GM20431 (cell line): ENCODE measurements at regions not wholly inside any gene's neighbourhood (a gene's known extent, or its start where the extent isn't known, plus 50 kb on each side); places are given as distances from the start of the nearest gene placed in this dataset.
"Not testable (repeated sequence)": the region's sequence is repeated elsewhere in the genome, so short reads cannot be mapped to it uniquely, and the experiment has no call there.

ENCODE experiments used
- in situ Hi-C: fragments of 300-500 bp; cut with MseI, MboI; formaldehyde crosslinking; loops from one replicate; pipeline ENCODE4 v1.15.0; 2020; ENCODE audit warnings: low sequenced_read_pairs; ENCODE audit not compliant: unreplicated experiment

DNA sequence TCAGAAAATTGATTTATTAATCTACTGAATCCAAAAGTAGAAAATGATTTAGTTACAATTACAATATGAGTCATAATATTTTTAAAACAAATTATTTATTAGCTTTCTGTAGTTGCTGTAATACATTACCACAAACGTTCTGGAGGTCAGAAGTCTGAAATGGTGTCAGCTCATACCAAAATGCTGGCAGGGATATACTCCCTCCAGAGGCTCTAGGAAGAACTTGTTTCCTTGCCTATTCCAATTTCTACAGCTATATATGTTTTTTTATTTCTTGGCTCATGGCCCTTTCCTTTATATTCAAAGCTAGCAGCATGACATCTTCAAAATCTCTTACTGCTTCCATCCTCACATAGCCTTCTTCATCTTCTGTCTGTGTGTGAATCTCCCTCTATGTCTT lies 667.9 kb upstream of the ITGA1 start:
- in situ Hi-C loops = no loop called here

- in situ Hi-C loops = no loop called here
These were observed 655.7 kb upstream of the ITGA1 start for GRCh38 chr5:52132053-52132452.

- in situ Hi-C loops = no loop called here
These were observed 653.6 kb upstream of the ITGA1 start for GRCh38 chr5:52134013-52134650.

- in situ Hi-C loops = no loop called here
These were observed 647.7 kb upstream of the ITGA1 start for GRCh38 chr5:52139888-52140615.

GRCh38 chr5:52148679-52149078 lies 639.0 kb upstream of the ITGA1 start:
- in situ Hi-C loops = no loop called here

- in situ Hi-C loops = no loop called here
These were observed 637.2 kb upstream of the ITGA1 start for GRCh38 chr5:52150501-52150900.

- in situ Hi-C loops = not testable (repeated sequence)
These were observed 630.9 kb upstream of the ITGA1 start for GRCh38 chr5:52156809-52157208.

DNA sequence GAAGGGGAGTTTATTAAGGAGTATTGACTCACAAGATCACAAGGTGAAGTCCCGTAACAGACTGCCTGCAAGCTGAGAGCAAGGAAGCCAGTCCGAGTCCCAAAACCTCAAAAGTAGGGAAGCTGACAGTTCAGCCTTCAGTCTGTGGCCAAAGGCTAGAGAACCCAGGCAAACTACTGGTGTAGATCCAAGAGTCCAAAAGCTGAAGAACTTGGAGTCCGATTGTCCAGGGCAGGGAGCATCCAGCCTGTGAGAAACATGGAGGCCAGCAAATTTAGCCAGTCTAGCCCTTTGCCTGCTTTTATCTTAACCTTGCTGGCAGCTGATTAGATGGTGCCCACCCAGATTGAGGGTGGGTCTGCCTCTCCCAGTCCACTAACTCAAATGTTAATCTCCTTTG lies 621.9 kb upstream of the ITGA1 start:
- in situ Hi-C loops = not testable (repeated sequence)

DNA sequence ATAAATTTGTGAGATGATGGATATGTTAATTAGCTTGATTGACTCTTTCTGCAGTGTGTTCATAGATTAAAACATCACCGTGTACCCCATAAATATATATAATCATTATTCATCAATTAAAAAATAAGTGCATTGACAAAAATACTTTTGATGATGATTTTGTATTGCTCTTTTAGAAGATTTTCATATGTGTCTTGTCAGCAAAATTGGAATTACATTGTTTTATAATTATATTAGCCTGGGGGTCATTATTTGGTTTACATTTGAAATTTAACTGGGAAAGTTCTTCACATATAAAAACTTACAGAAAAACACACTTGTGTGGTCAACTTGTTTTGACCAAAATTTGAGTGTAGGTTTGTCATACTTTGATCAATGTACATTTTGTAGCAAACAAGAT lies 614.6 kb upstream of the ITGA1 start:
- in situ Hi-C loops = no loop called here

- in situ Hi-C loops = no loop called here
These were observed 610.5 kb upstream of the ITGA1 start for GRCh38 chr5:52177193-52177592.

GRCh38 chr5:52181403-52181802 lies 606.3 kb upstream of the ITGA1 start:
- in situ Hi-C loops = no loop called here

DNA sequence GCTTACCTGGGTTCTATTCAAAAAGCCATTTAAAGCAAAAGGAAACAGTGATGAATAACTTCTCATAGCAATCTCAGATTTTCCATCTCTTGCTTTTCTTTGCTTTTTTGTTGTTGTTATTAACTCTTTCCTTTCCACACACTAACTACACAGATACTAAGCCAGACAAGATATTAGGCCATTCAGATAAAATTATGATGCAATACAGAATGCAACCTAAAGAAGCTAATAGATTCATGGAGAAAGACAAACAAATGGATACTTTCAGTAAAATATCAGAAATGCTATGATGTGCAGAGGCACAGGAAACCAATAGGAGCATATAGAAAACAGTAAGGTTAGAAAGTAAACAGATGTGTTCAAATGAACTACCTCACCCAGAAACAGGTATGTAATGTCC lies 597.0 kb upstream of the ITGA1 start:
- in situ Hi-C loops = no loop called here

DNA sequence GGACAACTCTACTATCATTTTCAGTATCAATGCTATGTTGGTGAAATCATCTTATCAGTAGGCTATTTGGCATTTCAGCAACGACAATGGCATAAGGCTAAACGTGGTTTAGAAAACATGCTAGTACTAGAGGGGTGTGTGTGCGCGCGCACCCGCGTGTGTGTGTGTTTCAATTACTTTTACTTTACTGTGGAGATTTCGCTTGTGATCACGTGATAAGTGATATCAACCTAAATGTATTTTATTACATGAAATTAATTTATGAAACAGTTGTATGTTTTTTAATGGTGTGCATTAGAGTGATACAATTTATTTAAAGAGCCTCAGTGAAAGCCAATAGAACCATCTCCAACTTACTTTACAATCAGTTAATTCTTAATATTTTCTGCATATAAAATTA lies 587.9 kb upstream of the ITGA1 start:
- in situ Hi-C loops = no loop called here

DNA sequence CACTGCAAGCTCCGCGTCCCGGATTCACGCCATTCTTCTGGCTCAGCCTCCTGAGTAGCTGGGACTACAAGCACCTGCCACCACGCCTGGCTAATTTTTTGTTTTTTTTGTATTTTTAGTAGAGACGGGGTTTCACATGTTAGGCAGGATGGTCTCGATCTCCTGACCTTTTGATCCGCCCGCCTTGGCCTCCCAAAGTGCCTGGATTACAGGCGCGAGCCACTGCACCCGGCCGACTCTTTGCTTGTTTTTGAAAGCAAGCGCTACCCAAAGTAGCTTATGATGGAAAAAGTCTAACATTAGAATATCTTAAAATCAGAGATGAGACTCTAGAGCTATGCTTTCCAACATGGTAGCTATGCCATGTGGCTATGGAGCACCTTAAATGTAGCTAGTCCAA lies 585.5 kb upstream of the ITGA1 start:
- in situ Hi-C loops = no loop called here

GRCh38 chr5:52204310-52204709 lies 583.4 kb upstream of the ITGA1 start:
- in situ Hi-C loops = no loop called here
